HT1080 (cell line): ENCODE measurements at regions not wholly inside any gene's neighbourhood (a gene's known extent, or its start where the extent isn't known, plus 50 kb on each side); places are given as distances from the start of the nearest gene placed in this dataset.
A peak's percentile ranks its signal among the peaks of the same experiment; 100 is the strongest.

Experiments
- DNase-seq: peaks from one replicate; pipeline ENCODE4 v3.0.0-alpha.2; 2015; ENCODE audit warnings: low read depth

DNA sequence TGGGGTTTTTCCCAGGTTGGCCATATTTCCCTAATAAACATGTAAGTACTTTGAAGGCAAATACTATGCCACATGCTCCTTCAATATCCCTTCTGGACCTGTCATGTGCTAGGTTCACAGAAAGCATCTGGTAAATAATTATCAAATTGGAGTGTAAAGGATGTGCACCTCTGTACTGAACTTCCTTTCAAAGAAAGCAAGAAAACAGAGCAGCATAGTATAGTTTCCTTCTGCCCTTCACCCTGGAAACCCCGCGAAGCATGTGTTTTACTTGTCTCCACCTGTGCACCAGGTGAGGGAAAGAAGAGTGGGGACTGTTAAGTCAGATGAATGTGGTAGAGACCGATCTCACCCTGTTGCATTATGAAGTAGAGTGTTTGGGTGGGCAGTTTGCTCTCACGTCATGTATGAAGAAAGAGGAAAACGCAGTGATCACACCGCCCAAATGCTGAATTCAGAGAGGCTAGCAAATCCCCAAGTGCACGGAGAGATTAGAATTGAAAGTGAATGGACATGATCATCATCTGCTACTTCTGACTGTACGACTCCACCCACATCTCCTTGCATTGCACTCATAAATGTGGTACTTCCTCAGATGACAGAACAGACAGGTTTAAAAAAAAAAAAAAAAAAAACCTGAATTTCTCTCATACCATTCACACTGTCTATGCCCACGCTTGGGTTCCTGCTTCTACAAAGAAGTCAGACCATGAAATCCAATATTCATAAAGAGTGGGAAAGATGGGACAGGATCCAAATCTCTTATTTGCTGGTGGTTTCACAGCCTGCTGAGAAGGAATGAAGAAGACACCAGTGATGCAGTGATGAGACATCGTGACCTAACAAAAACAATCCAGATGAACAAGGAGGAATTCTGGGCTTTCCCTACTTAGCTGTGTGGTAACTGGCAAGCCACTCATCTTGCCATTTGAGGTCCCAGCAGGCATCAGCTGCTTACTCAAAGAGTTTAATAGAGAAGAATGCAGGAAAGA is 448.6 kb downstream of the BCL11A start:
- peak; percentile 58 for DNase-seq

GRCh38 chr2:60100034-60100433 is 453.4 kb downstream of the BCL11A start:
- DNase-seq, result peak; percentile 30

DNA sequence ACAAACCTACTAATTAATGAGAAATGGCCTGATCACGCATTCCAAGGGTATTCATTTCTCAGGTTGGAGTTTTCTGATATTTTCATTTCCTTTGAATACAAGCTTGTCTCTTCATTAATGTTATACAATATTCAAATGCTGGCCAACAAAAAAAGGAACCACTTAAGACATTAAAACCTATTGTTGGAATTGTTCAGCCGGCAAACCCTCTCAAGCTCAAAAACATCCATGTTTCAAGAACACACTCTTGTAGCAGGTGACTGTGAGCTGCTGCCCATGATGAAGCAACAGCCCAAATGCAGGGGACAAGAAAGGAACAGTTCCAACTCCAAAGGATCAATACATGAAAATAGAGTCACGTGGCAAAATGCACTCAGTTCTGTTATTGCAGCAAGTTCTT is 454.5 kb downstream of the BCL11A start:
- no peak for DNase-seq

- DNase-seq, result no peak
Observed at GRCh38 chr2:60097298-60097697, 456.2 kb downstream of the BCL11A start.

GRCh38 chr2:60096556-60096955 is 456.9 kb downstream of the BCL11A start:
- DNase-seq, result no peak

- no peak for DNase-seq
Observed at GRCh38 chr2:60095903-60096302, 457.6 kb downstream of the BCL11A start.

GRCh38 chr2:60095202-60095815 is 458.1 kb downstream of the BCL11A start:
- DNase-seq, result no peak

- no peak for DNase-seq
Observed at GRCh38 chr2:60094450-60094929, 459.0 kb downstream of the BCL11A start.

DNA sequence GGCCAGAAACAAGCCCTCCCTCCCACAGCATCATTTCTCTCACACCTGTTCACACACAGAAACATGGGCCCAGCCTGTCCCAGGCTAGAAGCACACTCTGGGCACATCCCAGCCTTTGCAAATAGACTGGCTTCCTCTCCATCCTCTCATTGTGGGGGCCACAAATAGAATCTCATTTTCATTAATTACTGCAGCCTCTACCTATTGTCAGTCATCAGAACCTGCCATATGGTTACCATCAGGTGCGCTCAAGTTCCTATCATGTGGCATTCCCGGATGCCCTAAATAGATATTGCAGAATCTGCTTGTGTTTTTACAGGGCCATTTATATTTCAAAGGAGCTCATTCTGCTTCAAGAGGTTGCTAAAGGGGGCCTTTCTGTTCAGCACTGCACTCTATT is 460.7 kb downstream of the BCL11A start:
- DNase-seq, result no peak

- no peak for DNase-seq
Observed at GRCh38 chr2:60091894-60092293, 461.6 kb downstream of the BCL11A start.

DNA sequence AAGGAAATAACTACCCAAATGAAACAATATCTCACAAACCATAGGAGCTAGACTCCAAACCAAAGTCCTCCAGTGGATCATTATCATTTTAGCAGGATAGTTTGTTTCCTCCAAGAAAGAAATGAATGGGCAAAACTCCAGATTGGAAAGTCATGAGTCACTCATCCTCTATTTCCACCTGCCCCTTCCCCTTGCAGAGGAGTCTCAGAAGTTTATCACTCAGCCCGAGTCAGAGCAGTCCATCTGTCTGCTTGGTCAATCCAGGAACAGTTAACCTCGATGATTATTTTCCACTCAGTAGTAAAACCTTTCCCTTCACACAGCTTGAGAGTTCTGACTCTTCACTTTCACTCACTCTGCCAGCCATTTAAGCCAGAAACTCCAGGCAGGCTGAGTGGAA is 462.2 kb downstream of the BCL11A start:
- DNase-seq, result peak; percentile 23

- no peak for DNase-seq
Observed at GRCh38 chr2:60079562-60079961, 473.9 kb downstream of the BCL11A start.

GRCh38 chr2:60075048-60075447 is 478.4 kb downstream of the BCL11A start:
- DNase-seq, result no peak

DNA sequence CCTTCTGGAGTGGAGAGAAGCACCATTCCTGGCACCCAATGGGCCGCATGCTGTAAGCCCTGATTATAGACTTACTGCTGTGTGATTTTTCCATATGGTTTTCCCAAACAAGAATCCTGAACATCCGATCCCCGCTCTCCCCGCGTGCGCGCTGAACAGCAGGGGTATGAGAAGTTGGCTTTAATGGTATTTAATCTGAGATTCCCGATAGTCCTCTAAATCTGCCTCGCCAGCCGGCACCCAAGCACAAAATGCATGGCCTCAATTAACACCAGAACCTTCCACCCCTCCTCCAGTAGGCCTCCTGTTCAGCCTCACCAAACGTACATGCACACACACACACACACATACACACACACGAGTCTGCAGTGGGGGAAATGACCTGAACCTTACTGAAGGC is 480.3 kb downstream of the BCL11A start:
- DNase-seq, result no peak

DNA sequence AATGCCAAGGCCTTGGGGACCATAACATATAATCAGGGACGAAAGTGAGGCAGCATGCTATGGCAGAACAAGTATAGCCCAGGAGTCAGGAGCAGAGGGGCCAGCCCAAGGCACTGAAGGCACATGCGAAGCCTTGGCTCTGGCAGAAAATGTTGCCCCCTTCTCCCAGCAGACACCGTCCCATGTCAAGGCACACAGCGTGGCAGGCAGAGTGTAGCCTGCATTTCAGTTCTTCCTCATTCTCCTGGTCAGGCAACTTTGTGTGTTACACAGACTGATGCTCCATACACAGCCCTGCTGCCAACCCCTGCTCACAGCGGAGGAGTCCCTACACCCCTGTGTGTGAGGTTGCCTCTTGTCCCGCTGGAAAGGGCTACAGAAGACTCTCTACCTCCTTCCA is 480.8 kb downstream of the BCL11A start:
- DNase-seq, result no peak

DNA sequence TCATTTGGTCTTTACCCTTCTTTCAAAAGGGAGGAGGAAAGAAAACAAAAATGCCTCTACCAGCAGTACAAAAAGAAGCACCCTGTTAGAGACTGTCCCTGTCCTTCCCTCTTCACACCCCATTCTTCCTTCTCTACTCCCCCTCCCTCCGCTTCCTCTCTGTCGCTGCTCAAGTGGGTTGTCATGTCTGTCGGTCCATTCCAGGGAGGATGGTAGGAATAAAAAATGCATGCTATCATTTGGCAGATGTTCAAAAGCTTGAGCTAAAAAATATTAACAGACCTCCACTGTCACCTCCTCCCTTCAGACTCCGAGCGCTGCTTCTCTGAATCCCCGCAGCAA is 482.0 kb downstream of the BCL11A start:
- no peak for DNase-seq

DNA sequence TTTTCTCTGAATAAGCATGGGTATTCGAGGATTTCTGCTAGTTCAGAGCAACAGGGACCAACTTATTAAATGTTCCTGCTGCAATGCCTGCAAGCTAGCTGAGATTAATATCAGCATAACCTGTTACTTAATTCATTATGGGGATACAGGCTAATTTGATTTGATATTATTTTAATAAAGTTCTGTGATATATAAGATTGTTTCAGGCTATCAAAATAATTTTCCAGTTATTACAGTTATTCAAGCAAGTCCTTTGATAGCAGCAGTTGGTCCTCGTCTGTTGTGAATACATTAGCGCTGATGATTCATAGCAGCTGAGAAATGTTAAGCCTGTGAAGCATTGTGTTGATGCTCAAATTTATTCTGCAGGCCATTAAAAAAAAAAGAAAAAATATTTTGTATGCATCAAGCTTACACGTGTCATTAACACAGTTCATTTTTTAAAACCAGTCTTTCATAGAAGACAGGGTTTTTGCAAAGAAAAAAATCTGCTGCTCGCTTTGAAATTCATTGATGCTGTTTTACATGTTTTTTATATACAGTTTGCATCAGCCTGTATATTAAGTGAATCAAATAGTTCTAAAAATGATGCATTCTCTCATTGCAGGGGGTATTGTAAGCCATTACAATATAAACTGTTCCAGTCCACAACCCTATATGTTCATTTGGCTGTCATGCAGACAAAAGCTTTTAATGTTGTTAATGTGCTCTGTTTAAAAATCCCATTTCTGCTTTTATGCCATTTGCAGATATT is 482.5 kb downstream of the BCL11A start:
- DNase-seq, result no peak

- no peak for DNase-seq
Observed at GRCh38 chr2:60070196-60070595, 483.3 kb downstream of the BCL11A start.

DNA sequence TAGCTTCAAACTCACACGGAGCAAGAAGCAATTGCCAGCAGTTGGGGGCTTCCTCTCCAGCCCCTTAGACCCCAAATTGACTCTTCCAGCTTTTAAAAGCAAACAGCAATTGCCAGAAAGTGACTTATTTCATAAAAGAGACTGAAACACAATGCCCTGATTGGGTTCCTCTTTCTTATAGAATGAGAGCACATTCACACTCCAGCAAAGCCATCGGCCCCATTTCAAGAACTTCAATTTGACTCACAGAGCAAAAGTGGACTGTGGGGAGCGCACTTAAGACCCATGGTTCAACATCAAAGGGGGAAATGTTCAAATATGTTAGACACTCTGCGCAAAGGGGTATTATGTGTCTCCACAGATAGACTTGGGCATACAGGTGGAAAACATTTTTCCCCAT is 484.7 kb downstream of the BCL11A start:
- no peak for DNase-seq

DNA sequence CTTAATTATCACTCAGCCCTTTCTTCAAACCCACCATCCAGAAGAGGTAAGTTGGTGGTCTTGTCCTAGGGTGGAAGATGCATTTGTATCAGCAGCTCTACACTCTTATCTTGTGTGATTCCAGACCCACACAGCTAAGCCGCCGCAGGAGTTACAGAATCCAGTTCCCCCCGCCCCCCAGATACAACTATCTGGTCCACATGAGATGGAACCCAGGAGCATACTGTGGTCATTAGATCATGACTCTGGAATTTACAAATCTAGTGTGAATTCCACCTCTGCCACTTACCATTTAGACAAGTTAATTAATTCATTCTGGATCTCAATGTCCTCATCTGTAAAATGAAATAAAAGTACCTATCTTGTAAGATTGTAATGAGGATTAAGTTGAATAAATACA is 486.4 kb downstream of the BCL11A start:
- DNase-seq, result no peak

DNA sequence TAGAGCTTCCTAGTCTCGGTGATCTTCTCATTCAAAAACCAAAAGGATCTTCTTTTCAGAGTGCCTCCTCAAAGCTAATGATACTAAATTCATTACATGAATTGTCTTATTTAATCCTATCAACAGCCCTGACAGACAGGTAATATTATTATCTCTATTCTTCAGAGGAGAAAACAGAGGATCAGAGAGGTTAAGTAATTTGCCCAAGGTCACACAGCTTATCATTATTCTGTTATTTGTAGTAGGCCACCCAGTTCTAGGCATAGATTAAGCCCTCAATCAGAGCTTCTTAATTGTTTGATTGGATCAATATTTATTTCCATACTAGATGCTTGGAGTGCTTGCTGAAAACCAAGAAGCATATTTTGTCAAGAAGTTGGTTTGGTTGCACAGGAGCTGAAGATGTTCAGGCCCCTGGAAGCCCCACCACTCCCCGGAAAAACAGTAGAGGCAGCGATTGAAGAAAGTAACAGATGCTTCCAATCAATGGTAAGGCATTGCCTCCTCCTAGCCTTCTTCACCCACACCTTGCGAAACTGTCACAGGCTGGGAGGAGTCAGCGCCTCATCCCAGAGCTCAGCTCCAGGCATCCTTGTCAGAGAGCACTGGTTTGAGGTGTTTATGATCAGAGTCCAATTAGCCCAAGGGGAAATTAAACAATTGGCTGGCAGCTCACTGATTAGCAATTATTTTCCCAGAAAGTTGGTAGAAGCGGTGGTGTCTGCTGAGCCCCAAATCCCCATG is 487.2 kb downstream of the BCL11A start:
- DNase-seq, result no peak
